NOMO-1 treated with DMSO at 0.1 percent for 48 hours (cell line): ENCODE measurements at regions not wholly inside any gene's neighbourhood (a gene's known extent, or its start where the extent isn't known, plus 50 kb on each side); places are given as distances from the start of the nearest gene placed in this dataset.

Experiments used
- DNase-seq: peaks from one replicate; lab custom pipeline; 2025; ENCODE audit not compliant: unreplicated experiment; lab: John Stamatoyannopoulos, UW

DNA sequence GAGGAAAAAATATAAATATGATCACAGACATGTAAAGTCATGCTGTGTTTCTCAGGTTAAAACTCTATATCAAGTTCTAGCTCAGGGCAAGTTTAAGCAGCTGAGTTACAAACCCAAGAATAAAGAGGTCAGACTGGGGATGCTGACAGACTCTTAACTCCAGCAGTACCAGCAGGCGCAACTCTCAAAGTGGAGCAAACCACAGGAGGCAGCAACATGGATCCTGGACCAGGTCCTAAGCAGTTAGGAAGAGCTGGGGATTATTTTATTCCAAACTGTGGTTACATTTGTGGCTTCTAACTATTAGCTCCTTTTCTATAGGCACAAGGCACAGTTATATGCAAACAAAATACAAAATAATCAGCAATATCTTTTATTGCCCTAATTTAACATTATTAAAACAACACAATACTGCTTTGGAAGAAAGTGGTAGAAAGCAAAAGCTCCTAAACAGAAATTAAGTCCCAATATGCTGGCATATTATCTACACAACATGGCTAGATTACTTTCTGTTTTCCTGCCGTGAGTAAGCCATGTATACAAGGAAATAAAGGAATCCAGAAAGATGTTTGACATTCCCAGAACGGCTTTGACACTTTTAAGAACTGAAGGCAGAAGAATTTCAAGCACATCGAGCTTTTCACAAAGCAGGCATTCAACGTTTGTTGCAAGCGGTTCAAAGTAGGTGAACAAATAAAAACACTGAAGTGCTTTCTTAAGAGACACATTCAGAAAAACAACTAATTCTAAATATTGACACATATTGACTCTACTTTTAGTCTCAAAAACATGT lies 378.8 kb upstream of the ZNF608 start:
- no peak for DNase-seq

DNA sequence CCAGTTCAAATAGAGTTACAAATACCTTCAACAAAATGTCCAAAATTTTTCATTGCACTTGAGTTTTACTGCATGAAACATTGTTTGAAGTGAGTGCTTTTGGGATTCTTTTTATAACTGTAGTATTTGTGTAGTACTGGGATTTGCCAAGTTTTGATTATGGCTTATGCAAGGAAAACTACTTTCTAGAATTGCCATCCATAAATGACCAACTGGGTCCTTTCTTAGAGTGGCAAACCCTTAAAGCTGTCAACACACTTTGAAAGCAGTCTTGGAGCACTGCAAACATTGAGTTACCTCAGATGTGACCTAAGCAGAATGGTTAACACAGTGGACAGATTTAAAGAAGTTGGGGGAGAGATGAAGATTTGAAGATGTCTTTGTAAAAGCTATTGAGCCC lies 379.6 kb upstream of the ZNF608 start:
- no peak for DNase-seq

DNA sequence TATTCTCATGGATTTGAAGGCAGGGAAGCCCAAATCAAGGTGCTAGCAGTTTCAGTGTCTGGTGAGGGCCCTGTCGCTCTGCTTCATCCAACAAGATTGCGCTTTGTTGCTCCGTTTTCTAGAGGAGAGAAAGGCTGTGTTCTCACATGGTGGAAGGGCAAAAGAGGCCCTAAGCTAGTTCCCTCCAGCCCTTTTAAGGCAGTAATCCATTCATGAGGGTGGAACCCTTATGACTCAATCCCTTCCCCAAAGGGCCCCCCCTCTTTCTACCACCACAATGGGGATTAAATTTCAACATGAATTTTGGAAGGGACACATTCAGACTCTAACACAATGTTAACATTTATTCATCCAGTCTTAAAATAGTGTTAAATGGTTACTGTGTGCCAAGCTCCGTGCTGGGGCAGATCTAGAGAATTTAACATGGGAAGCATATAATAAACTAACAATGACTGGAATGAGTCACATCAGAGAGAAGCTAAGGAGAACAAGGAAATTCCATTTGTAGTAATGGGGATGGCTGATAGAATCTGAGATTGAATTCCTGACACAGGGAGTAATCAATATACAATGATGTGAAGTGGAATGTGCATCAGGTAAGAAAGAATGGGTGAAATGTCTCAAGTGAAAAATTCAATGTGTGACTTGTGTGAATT lies 382.8 kb upstream of the ZNF608 start:
- DNase-seq: no peak

DNA sequence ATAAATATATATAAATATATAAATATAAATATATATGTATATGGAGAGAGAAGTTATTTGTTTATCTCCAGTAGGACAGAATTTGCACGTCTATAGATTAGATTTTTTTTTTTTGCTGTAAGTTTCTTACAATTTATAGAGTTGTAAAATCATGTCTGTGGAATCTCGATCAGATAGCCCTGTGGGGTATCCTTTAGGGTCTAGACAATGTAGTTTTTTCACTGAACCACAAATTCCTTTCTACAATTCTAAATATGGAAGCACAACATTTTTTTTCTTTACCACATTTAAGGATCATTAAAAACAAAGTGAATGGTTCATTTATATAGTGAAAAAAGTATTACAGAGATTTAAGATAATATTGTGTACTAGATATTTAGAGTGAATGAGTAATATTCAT lies 384.2 kb upstream of the ZNF608 start:
- no peak for DNase-seq

DNA sequence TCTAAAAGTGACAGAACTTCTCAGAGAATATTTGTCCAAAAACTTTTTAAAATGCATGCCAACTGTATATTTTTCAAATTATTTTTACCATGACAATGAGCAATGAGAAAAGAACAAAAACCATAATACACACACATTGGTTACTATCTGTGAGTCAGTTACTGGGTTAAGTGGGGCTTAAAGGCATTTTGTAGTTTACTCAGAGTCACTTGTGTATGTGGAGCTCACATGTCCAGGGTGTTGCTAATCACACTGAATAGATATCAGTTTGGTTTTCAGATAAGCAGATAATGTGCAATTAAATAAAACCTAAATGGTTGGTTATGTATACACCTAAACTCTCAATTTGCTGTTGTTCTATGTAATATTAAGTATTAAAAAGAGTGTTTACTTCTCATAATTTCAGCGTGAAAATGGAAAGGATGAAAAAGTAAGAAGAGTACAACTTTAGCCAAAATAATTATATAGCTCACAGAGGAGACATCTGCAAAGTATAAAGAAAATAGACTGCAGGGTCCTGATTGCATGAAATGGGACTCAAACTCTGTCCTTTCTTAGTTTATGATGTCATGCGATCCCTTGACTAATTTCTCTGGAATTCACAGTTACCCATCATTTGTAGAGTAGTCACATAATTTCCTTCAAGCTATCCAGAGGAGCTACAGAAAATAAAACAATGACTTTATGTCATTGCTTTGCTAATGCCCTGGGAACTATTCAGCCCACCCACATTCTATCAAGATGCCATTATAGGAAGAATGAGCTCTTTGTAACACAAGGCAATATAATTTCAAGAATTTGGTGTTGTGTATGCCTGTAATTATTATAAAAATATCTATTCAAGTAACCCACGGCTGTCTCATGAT lies 388.0 kb upstream of the ZNF608 start:
- no peak for DNase-seq

DNA sequence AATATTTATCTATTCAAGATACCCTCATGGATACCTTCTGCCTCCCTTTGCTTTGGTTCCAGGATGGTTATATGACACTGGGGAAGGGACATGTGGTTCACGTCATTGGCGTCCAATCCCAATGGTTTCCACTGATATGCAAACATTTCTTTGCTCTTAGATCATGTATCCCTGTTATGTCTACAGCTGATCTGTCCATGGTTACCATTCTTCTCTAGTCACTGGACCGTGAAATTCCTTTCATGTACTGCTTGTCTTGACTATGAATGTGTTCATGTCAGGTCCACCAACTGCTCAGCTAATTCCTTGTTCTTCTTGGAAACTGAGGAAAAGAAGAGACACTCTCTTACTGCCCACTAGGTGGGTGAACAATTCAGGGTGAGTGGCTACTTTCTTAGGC lies 391.1 kb upstream of the ZNF608 start:
- DNase-seq: no peak

DNA sequence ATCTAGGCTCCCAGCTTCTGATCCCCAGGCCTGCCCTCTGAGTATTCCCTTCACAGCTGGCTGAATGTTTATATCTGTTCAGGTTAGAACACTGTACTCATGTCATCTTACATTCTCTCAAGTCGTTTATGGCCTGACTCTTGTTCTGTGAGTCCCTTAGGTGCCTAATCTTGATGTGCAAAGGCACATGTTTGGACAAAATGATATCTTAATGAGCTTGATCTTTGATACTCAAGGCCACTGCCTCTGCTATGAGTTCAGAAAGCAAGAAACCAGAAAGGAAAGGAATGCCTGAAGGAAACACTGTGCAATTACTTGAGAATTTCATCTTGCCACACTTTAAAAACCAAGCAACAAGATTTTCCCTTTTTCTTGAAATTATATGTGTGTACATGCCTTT lies 391.8 kb upstream of the ZNF608 start:
- DNase-seq: no peak

DNA sequence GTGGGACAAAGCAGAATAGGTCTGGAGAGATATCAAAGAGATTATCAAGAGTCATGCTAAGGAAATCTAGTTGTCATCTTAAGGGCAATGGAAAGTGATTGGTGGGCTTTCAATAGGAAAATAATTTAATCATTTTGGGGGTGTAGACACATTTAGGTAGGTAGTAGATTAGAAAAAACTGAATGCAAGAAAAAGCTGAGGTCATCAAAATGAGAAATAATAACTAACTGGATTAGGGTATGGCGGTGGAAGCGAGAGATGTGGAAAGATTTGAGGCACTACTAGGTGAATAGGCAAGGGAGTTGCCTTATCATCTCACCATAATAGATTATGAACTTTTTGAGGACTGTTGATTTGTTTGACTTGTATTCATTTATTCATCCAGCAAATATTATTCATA lies 393.2 kb upstream of the ZNF608 start:
- DNase-seq: no peak

DNA sequence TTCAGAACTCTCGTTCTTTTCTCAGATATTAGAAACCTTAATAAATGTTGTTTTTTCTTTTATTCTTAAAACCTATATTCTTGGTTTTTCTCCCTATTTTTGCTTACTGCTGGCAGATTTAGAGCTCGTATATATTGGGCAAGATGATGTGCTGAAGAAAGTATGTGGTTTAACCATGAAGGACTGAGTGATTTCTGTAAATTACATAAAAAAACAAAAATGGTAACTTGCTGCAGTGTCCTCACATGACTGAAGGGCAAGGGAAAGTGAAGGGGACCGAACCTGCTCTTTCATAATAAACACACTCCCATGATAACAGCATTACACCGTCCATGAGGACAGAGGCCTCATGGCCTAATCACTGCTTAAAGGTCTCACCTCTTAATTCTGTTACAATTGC lies 393.8 kb upstream of the ZNF608 start:
- no peak for DNase-seq

DNA sequence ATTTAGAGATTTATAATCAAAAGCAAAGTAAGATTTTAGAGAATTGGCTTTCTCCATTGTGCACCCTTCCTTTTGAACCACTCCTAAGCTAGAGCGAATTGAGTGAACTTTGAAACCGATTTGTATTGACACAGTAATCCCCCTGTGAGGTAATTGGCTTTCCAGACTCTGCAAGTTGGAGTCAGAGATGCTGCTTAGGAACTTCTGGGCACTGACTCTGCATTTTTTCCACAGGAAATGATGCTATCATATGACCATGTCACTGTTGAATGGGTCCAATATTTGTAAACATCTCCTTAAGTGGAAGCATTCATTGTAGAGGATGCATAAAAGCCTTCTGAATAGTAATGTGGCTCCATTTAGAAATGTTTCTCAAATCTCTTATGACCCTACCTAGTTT lies 394.4 kb upstream of the ZNF608 start:
- DNase-seq: no peak

DNA sequence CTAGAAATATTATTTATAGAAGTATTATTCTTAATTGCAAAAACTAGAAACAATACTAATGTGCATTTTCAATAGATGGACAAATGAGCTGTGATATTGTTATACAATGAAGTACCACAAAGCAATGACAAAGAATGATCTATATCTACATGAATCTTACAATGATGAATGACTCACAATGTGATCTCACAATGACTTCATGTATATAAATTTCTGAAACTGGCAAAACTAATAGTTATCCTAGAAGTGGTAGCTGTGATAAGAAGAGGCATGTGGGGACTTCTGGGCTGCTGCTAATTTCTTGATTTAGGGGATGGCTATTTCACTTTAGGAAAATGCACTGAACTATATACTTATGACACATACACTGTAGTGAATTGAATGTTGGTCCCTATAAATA lies 396.0 kb upstream of the ZNF608 start:
- DNase-seq: no peak

DNA sequence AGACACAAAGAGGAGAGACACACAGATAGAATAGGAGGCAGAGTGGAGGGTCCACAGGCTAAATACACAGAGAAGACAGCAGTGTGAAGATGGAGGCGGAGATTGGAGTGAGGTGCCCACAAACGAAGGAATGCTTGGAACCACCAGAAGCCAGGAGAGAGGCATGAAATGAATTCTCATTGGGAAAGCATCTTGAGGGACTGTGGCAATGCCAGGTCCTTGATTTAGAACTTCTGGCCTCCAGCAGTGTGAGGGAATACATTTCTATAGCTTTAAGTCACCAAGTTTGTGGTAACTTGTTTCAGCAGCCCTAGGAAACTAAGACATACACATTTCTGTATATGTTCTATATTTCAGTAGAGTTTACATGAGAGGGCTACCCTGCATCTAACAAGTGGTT lies 396.6 kb upstream of the ZNF608 start:
- DNase-seq: no peak

DNA sequence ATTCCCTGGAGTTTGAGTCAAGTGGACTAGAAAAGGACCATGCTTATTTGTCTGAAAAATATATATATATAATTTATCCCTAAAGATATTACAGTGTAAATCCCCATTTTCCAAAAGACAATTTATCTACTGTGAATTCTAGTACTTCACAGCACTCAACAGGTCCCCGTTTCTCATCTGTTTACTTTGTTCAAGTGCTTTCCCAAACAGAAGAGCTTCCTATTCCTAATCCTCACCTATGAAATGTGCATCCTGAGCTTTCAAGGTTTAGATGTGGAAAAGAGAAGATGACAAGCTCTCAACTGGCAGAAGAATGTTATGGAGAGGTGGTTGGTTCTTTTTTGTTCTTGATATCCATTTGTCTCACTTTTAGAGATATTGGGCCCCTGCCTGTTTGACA lies 401.6 kb upstream of the ZNF608 start:
- no peak for DNase-seq

DNA sequence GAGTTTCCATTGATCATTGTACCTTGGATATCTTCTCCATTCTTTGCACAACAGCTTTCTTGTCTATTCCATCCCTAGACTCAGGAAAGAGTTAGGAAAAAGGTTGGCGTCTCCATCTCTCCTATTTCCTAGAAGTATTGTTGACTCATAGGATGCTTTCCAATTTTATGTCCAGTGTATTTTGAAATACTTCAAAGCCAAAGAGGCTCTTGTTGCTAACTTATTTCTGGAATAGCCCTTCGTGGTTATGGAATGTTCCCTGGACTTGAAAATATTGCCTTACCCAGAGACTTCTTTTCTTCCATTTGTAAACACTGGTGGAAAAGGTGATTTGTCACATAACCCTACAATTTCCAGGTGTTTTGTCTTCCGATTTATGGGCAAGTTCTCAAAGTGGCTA lies 402.3 kb upstream of the ZNF608 start:
- DNase-seq: no peak

DNA sequence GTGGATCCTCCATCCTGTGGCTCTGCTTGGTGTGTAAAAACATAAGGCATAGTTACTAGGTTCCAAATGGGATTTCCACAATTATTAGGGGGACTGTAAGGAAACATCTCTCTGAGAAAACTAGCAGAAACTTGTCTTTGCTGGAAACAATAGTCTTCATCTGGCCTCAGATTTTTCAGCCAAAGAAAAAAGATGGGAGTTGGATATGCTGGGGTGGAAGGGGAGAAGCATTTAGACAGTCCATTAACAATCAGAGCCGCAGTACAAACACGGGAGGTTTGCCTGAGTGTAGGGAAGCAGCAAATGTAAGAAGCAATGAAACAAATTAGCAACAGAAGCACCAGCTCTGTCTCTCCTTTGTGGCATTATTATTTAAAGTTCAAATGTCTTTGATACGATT lies 402.7 kb upstream of the ZNF608 start:
- no peak for DNase-seq

DNA sequence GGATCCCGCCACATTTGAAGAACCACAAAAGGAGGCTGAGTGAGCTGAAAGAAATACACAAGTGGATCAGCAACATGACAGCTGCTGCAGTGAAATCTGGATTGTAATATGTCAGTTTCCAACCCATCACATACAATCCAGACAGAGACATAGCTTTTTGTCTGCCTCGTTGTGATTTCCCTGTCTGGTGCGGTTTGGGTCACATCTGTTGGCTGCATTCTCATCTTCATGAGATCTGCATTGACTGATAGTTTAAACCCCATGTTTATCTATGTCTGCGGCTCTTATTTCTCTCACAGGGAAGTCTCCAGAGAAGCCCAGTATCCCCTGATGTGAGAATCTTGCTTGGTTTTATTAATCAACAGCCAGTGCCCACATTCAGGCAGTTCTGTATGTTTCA lies 403.1 kb upstream of the ZNF608 start:
- no peak for DNase-seq

DNA sequence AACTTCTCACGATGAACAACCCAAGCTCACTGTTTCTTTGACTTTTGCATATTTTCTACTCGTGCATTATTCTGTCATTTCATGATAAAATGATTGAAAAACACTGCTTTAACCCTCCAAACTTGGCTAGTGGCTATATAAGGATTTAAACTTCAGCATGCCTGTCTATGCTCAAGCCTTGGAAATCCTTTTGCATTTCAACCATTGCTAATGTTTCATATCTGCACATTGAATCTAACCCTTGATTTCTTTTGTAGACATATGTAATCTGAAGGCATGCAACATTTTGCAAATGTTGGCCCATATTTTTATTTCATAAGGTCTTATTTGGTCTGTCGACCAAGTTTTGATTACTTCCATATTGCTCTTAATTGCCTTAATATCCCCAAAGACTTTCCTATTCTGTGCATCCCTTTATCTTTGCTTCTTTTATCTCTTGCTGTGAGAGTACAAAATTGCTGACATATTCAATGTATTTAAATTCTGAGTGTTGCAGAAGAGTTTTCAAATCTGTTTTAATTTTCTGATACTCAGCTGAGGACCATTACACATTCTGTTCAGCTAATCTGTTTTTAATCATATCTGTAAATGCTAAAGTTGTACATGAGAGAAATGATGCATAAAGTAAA lies 403.7 kb upstream of the ZNF608 start:
- DNase-seq: no peak

DNA sequence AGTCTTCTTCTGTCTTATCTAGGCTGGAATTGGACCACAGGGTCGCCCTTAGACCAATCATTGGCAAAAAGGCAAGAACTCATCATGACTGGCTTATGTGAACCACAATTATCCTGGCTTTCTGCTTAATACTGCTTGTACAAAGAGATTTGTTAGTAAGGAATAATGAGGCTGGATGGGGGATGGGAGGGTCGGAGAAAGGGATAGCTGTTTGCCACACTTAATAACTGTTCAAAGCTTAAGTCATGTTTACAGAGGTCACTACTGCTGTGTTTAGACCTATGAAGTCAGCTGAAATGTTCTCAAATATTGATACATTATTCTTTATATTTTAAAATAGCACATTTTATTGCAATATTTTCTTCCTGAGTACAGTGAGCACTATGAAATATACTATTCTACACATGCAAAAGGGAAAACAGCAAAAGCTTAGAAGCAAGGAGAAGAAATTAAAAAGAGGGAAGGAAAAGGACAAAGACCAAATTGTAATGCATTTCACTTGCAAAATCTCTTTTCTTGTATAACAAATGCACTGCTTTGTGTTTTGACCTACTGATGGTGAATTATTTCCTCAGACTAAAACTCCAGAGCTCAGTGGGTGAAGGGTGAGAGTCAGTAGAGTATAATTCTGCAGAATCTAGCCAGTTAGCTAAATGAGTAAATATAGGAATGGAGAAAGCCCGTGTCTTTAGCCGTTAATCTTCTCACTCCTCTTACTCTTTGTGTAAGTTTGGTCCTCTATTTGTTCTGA lies 404.9 kb upstream of the ZNF608 start:
- DNase-seq: no peak

DNA sequence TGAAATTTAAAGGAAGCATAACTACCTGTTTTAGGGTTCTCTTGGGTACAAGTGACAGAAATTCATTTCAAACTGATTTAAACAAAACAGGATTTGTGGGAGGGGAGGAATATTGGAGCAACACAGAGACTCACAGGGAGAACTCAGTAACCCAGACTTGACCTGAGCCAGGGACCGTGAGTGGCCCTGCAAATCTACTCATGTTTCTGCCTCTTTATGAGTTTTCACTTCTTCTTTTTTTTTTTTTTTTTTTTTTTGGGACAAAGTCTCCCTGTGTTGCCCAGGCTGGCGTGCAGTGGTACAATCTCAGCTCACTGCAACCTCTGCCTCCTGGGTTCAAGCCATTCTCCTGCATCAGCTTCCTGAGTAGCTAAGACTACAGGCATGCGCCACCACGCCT lies 405.6 kb upstream of the ZNF608 start:
- peak; percentile 19 for DNase-seq

DNA sequence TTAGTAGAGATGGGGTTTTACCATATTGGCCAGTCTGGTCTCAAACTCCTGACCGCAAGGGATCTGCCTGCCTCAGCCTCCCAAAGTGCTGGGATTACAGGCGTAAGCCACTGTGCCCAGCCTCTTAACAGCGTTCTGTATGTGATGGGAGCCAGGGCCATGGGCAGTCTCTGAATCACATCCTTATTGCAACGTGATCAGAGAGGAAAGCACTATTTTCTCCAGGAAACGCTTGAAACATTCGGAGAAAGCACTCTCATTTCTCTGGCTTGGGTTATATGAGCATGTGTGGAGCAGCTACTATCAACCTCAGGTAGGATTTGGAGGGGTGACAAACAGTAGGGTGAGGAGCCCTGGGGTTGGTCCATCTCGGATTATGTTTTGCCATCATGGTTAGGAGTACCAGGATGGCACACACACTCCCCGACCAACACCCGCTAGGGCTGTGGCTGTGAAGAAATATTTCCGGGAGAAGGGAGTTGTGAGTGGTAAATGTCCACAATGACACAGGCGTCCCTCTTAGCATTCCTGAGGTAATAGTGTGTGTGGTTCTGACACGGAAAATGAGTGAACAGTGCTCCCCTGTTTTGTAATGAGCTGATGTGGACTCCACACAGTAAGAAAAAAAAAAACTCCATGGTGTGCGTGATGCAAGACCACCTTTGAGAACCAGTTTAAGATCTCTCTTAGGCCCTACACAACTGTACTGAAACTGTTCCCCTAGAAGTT lies 406.2 kb upstream of the ZNF608 start:
- no peak for DNase-seq
